GM20000 (cell line): ENCODE measurements at regions not wholly inside any gene's neighbourhood (a gene's known extent, or its start where the extent isn't known, plus 50 kb on each side); places are given as distances from the start of the nearest gene placed in this dataset.

Experiments
- DNase-seq: peaks from one replicate; pipeline ENCODE4 v3.0.0; 2012; ENCODE audit warnings: low spot score
- TF ChIP-seq, protein P1 (sequence below): IDR thresholded peaks from 2 replicates; pipeline ENCODE4 v1.5.1; 2012; ENCODE audit warnings: mild to moderate bottlenecking, control low read depth; ENCODE audit errors: extremely low read depth, missing control alignments

DNA sequence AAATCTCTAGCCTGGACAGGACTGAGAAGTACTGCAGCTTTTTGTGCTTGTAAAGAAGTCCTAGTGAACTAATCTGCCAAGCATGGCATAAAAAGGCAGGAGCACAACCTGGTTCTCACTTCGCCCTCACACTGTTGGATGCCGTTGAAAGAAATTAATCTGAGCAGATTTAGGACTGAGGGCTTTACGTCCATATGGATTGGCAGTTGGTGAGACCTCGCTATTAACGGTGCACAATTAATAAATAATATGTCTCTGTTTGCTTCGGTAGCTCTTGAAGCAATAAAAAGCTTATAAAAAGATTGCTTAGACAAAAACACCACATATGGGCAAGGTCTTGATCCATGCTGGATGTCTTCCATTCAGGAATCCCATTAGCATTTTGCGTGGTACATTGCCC lies 185.6 kb upstream of the EPHA7 start:
- TF ChIP-seq, protein P1, sequence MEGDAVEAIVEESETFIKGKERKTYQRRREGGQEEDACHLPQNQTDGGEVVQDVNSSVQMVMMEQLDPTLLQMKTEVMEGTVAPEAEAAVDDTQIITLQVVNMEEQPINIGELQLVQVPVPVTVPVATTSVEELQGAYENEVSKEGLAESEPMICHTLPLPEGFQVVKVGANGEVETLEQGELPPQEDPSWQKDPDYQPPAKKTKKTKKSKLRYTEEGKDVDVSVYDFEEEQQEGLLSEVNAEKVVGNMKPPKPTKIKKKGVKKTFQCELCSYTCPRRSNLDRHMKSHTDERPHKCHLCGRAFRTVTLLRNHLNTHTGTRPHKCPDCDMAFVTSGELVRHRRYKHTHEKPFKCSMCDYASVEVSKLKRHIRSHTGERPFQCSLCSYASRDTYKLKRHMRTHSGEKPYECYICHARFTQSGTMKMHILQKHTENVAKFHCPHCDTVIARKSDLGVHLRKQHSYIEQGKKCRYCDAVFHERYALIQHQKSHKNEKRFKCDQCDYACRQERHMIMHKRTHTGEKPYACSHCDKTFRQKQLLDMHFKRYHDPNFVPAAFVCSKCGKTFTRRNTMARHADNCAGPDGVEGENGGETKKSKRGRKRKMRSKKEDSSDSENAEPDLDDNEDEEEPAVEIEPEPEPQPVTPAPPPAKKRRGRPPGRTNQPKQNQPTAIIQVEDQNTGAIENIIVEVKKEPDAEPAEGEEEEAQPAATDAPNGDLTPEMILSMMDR: no peak
- DNase-seq: no peak

DNA sequence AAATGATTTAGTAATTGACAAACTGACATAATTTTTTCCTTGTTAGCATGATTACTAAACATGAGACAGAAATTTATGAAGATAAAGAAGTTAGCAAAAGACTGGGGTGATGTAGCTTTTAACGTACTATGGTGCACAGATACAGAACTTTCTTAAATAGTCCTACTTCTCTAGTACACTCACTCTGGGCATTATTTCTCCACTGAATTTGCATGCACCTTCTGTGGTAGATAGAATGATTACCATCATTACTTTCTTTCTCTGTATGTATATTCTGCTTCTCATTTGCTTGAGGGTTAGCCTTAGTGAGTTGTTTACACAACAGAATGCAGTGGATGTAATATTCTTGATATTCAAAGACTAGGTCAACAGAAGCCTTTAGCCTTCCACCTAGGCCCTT lies 173.1 kb upstream of the EPHA7 start:
- no peak for DNase-seq
- TF ChIP-seq, protein P1: no peak

- TF ChIP-seq, protein P1: no peak
- no peak for DNase-seq
These were observed 166.9 kb upstream of the EPHA7 start for GRCh38 chr6:93586306-93586705.

- TF ChIP-seq, protein P1: no peak
- no peak for DNase-seq
These were observed 164.9 kb upstream of the EPHA7 start for GRCh38 chr6:93584300-93584699.

DNA sequence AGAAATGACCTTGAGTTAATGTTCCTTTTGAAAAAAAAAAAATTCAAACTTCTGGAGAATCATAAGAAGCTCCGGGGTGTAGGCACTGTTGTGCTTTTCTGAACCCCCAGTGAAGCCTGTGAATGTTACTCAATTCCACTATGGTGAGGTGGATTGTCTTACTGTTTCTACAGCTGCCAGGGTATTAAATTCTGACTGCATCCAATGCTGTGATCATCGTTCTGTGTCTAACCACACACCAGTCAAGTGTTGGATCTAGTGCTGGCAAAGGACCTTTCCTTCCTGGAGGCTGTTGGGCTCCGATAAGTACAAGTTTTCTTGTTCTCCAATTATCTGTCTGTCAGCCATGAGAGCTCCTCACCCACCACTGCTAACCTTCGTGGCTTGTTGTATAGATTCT lies 162.0 kb upstream of the EPHA7 start:
- TF ChIP-seq, protein P1: no peak
- no peak for DNase-seq

DNA sequence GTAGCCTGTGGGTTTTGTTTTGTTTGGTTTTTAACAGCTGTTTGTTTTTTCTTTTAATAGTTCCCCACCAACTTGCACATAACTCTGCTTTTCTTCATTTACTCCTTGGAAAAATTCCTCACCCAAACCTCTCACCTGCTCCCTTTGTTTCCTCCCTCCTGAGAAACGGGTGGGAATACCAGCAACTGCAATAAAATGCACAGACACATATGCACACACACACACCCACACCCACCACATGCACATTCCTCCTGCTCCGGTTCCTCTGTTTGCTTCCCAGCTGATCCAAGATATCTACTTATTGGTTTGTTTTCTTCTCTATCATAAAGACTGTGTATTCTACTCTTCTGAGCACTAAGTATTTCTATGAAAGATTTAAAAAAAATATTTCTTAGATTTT lies 161.1 kb upstream of the EPHA7 start:
- TF ChIP-seq, protein P1: no peak

DNA sequence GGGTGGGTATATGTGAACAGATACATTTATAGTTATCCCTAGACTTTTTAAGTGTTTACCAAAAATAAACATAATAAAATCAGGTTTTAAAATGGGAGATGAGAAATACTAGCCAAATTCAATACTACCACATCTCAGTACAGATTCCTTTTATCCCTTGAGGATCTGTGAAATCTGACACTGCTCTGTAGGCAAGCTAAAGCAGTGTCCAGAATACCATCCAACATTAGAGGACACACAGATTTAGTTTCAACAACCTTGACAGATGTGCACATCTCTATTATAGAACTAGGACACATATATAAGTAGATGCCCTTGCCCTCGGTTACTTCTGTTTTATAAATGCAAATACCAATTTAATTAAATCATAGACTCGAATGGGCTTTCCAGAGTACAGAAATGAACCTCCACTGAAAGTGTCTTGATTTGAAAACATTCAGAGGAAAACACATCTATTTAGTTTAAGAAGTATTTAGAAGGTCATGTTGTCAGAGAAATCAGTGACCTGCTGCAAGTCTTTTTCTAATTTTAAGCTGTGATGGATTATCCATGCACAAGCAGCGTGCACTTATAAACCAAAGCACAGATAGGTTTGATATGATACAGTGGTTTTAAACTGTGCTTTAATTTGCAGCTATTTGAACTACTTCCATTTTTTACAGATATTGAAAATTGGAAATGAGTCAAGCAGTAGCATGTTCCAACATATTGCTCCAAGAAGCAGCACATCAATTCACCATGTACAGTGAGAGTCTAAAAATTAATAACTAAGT lies 156.3 kb upstream of the EPHA7 start:
- no peak for DNase-seq
- TF ChIP-seq, protein P1: no peak

More for the DNA sequence above, 161.1 kb upstream of the EPHA7 start:
- no peak for DNase-seq
